ENCODE measurements at regions not wholly inside any gene's neighbourhood (a gene's known extent, or its start where the extent isn't known, plus 50 kb on each side); places are given as distances from the start of the nearest gene placed in this dataset.
"Not testable (repeated sequence)": the region's sequence is repeated elsewhere in the genome, so short reads cannot be mapped to it uniquely, and the experiment has no call there.

DNA sequence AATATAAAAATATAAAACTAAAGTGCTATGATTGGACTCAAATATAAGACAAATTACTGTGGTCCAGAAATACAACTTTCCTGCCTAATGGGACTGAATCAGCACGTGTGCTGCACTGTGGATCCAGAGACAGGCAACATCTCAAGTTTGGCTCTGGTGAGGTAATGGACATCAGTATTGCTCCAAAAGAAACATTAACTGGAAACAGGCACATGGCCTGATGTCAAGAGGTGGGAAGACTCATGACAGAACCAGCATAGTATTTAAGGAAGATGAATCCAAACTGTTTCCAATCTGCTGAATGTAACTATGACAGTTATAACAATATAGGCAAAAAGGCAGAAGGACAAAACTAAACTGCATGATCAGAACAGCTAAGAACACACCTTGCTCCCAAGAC, 354.6 kb downstream of the FSIP2 start:
- no peak for DNase-seq

- no peak for DNase-seq
Observed at GRCh38 chr2:186098821-186099220, 360.2 kb downstream of the FSIP2 start.

- no peak for DNase-seq
Observed at GRCh38 chr2:186099826-186100225, 361.2 kb downstream of the FSIP2 start.

GRCh38 chr2:186100636-186101035, 362.0 kb downstream of the FSIP2 start:
- no peak for DNase-seq

DNA sequence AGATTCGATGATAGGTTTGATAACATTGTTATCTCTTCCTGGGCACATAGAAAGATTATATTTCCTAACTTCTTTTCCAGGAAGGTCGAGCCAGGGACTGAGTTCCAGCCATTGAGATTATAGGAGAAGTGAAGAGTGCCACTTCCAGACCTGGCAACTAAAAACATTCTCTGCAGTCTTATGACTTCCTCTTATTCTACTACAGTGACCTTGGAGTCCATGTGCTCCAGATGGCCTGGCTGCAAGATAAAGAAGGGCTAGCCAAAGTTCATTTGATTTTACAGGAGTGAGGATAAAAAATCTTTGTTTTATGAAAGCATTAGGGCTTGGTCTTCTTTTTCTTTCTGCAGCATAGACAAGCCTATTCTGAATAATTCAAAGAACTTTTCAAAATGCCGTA, 363.0 kb downstream of the FSIP2 start:
- DNase-seq: no peak

DNA sequence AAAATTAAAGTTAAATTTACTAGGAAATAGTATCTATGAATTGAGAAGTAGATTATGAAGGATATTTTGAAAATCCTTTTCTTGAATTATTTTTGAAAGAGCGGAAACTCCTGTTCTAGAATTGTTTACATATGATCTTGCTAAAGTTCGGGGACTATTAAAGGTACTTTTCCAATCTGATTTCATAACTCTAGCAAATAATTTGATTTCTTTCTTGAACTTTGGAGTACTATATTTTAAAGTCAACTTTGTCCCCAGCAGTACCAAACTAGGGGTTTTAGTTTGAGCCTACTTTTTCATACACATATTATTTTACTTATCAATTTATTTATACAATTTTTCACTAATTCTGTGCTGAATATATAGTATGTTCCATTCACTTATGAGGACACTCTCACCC, 364.7 kb downstream of the FSIP2 start:
- no peak for DNase-seq

- DNase-seq: no peak
Observed at GRCh38 chr2:186105016-186105724, 366.6 kb downstream of the FSIP2 start.

DNA sequence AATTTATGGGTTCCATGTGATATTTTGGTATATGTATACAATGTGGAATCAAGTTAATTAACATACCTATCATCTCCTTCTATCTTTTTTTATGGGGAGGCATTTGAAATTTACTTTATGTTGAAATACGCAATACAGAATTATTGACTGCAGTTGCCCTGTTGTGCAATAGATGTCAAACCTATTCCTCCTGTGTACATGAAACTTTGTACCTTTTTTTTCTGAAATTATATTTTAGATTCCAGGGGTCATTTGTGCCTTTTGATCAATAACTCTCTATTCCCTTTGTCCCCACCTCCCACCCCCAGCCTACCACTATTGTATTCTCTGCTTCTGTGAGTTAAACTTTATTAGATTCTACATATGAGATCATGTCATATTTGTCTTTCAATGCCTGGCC, 369.9 kb downstream of the FSIP2 start:
- no peak for DNase-seq

GRCh38 chr2:186113284-186113683, 372.8 kb upstream of the ZC3H15 start:
- no peak for DNase-seq

GRCh38 chr2:186125156-186125555, 360.9 kb upstream of the ZC3H15 start:
- DNase-seq: no peak

- no peak for DNase-seq
Observed at GRCh38 chr2:186125625-186126024, 360.4 kb upstream of the ZC3H15 start.

DNA sequence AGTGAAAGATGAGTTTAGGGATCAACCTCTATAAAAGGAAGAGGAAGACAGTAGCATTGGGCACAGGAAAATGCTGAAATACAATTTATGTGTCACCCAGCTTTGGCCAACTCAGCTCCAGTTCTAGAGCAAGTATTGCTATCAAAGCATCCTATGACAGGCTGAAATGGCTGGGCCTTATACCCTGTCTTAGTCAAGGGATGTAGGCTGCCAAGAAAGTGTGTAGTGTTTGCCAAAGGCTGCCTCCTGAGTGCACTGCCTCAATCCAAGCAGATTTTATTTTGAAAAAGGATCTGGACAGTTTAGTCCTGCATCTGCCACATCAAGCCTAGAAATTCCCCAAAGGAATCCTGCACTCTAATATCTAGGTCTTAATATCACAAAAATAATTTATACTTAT, 359.9 kb upstream of the ZC3H15 start:
- no peak for DNase-seq

GRCh38 chr2:186129767-186130581, 356.1 kb upstream of the ZC3H15 start:
- DNase-seq: peak; percentile 80

DNA sequence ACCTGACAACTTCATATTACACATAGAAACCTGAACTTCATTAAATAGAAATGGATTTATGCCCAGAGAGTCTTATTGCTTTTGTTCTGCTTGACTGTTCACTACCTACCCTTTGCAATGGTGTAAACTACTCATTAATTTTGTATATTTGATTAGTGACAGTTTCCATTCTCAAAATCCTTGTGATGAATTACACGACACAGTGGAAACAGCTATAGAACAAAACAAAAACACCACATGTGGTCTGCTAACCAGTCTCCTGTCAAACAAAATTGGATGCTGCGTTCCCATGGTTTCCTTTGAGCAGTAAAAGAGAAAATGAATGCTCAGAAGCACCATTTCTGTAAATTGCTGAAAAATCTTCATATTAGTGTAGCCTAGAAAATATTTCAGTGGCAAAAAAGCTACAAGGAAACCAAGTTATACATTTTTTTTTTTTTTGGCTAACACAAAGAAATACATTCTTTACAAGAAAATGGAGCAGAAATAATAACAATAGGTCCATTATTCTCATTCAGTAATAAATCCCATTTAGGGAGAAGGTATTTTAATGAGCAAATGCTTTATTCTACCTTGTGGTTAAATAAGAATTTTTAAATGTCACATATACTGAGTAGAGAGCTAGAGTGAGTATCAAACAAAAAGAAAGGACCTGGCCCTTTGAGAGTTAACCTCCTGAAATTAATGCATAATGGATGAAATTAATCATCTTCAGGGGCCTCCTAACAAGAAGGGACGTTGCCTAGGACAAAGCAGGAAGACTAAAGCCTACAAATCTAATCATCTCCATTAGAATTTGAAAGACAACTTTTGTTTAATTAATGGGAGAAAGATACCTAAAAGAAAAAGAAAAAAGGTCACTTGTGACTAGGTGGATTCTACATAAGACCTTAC, 355.1 kb upstream of the ZC3H15 start:
- peak; percentile 97 for DNase-seq

DNA sequence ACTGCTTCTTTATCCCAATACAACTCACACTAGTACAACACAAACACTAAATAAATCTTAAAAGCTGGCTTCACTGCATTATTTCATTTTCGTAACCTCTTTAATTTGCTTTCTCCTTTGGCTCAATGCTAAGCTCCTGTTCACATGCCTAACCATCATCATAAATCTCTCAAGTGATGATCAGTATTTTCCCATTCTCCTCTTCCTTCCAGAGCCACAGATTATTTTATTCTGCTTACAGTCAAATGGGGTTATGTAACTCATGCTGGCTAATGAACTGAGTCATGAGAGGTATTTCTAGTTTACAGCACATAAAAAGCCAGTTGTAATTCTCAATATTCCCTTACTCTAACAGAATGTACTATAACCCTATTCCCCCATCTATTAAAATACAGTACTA, 350.4 kb upstream of the ZC3H15 start:
- DNase-seq: no peak

DNA sequence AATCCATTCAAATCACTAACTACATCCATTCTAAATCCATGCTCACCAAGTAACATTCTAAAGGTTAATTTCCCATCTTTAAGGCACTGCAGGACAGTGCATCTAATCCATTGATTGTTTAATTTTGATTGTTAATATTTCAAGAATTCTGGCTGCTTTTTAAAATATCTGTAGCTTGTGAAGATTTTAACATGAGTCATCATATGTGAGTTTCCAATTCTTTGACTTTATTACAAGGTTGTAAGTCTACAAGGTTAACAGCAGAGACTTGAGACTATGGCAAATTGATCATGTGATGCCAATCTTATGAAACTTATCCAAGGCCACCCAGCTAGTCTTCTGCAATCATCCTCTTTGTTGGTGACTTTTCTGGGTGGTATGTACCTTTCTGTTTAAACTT, 349.2 kb upstream of the ZC3H15 start:
- DNase-seq: no peak

GRCh38 chr2:186138845-186139244, 347.2 kb upstream of the ZC3H15 start:
- no peak for DNase-seq

DNA sequence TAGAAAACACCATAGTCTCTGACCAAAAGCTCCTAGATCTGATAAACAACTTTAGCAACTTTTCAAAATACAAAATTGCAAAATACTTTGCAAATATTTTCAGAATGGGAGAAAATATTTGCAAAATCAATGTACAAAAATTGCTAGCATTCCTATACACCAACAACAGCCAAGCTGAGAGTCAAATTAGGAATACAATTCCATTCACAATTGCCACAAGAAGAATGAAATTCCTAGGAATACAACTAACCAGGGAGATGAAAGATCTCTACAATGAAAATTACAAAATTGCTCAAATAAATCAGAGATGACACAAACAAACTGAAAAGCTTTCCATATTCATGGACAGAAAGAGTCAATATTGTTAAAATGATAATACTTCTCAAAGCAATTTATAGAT, 327.0 kb upstream of the ZC3H15 start:
- DNase-seq: no peak

DNA sequence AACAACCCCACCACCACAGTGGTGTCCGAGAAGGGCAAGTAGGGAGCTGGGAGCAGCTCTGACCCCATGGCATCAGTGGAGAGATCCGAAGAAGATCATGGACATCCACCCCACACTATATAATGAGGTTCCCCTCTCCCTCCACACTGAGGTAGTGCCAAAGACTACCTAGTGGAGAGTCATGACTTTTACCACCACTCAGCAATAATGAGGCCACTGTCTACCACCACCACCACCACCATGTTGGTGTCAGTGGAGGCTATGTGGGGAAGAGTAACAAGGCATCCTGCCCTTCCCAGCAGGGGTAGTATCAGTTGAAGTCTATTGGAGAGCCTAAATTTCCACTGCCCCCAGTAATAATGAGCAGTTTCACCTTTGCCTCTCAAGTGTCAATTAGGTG, 321.7 kb upstream of the ZC3H15 start:
- no peak for DNase-seq

DNA sequence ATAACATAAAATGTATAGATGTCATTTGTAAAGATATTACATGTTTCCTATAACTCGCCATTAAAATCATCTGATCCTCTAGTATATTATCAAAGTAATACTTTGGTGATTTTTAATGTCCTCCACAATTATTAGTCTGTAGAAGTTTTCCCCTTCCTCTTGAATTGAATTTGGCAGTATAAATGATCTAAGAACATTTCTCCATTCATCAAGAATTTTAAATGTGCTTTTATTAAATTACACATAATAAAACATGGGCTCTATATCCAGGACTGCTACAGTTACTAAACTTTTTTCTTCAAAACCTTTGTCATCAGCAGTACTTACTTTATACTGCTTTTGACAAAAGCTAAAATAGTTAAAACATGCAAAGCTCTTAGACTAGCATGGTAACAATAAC, 315.4 kb upstream of the ZC3H15 start:
- no peak for DNase-seq

- no peak for DNase-seq
Observed at GRCh38 chr2:186181625-186182024, 304.4 kb upstream of the ZC3H15 start.

DNA sequence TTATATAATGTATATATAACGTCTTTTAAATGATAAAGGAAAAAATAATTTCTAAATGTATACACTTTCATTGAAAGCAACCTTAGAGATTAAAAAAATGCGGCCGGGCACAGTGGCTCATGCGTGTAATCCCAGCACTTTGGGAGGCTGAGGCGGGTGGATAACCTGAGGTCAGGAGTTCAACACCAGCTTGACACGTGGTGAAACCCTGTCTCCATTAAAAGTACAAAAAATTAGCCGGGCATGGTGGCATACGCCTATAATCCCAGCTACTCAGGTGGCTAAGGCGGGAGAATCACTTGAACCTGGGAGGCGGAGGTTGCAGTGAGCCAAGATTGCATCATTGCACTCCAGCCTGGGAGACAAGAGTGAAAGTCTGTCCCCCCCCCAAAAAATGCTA, 303.7 kb upstream of the ZC3H15 start:
- not testable (repeated sequence) for DNase-seq

GRCh38 chr2:186183406-186183805, 302.7 kb upstream of the ZC3H15 start:
- no peak for DNase-seq

DNA sequence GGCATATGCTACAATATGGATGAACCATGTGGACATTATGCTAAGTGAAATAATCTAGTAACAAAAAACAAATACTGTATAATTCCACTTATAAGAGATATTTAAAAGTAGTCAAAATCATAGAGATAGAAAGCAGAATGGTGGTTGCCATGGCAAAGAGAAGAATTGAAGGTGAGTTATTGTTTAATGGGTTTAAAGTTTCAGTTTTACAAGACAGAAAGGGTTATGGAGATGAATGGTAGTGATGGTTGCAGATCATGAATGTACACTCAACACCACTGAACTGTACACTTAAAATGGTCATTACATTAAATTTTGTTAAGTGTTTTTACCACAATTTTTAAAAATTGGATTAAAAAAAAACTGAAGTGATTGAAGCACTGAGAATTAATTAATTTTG, 298.2 kb upstream of the ZC3H15 start:
- no peak for DNase-seq

All from COR-L47 (cell line).